ENCODE measurements at regions not wholly inside any gene's neighbourhood (a gene's known extent, or its start where the extent isn't known, plus 50 kb on each side); places are given as distances from the start of the nearest gene placed in this dataset.

- intact Hi-C loops (cut with DNase I) = no loop called here
- H3K27ac ChIP-seq = no peak overlapping the region
- H3K36me3 ChIP-seq = no peaks in the 10 kb centered on the region
- H3K9me3 ChIP-seq = no peaks in the 10 kb centered on the region
- H3K27me3 ChIP-seq = no peaks in the 10 kb centered on the region
- TF ChIP-seq POLR2A (IDR thresholded peaks at IDR 0.05) (no peak), EP300 (IDR thresholded peaks at IDR 0.05) (no peak), CTCF (IDR thresholded peaks at IDR 0.05) (no peak)
- peaks cover 2% of the 10 kb centered on the region for H3K4me1 ChIP-seq (ENCODE audit: insufficient read depth)
- DNase-seq = no peak
- H3K4me3 ChIP-seq = no peak overlapping the region
- 63 to 68% (median 64%) methylated on average over 4 of the region's 4 CpGs for WGBS, 3 donors
Observed at GRCh38 chr6:100171533-100172321, 177.7 kb upstream of the MCHR2 start.

DNA sequence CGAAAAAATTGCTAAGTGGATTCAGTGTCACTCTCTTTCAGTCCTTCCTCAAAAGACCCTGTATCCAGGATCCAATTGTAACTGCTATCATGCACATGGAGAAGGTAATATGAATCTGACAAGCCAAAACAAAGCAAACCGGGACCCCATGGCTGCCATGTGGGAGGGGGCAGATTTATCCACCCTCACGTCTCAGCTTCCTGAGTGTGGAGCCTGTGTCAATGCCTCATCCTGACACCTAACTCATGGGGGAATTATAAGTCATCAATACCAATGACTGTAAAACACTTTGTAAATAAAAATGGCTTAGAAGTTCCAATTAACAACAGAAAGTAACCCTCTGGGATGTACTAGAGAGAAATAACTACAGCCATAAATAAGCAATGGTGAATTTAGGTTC is 174.1 kb upstream of the MCHR2 start:
- Histone ChIP-seq H3K27ac (no peak overlapping the region), H3K27me3 (no peaks in the 10 kb centered on the region), H3K4me1 (ENCODE audit: insufficient read depth) (no peaks in the 10 kb centered on the region), H3K4me3 (no peak overlapping the region), H3K9me3 (no peaks in the 10 kb centered on the region), H3K36me3 (no peaks in the 10 kb centered on the region)
- no peak for TF ChIP-seq EP300 (IDR thresholded peaks at IDR 0.05)
- intact Hi-C loops (cut with DNase I) = no loop called here
- WGBS, 3 donors = 51 to 68% (median 59%) methylated on average over 3 of the region's 3 CpGs
- no peak for DNase-seq

DNA sequence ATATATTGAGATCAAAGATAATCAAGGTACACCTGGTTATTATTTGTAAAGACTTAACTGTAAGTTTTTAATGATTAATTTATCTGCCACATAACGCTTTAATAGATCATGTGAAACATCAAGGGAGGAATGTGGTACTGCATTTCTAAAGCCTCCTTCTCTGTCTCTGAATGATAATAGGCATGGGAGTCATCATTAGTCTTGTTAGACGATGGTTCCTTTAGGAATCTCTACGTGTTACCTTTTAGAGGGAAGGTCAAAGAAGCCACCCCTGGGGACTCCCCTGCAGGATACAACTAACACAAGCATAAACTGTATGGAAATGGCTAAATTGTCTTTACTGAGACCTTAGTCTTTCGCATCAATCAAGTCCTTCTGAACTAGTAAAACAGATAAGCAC is 173.6 kb upstream of the MCHR2 start:
- WGBS, 3 donors = 32 to 43% (median 41%) methylated on average over 4 of the region's 4 CpGs

GRCh38 chr6:100166956-100167355 is 172.9 kb upstream of the MCHR2 start:
- Histone ChIP-seq H3K27ac (no peak overlapping the region), H3K4me3 (no peak overlapping the region), H3K27me3 (no peaks in the 10 kb centered on the region), H3K9me3 (no peaks in the 10 kb centered on the region), H3K36me3 (no peaks in the 10 kb centered on the region), H3K4me1 (ENCODE audit: insufficient read depth) (no peaks in the 10 kb centered on the region)
- WGBS, 3 donors = 4 to 14% (median 5%) methylated on average over 2 of the region's 2 CpGs
- intact Hi-C loops (cut with DNase I) = no loop called here
- TF ChIP-seq POLR2A (IDR thresholded peaks at IDR 0.05) (no peak), EP300 (IDR thresholded peaks at IDR 0.05) (no peak), CTCF (IDR thresholded peaks at IDR 0.05) (no peak)
- DNase-seq = no peak

More for the DNA sequence above, 173.6 kb upstream of the MCHR2 start:
- Histone ChIP-seq H3K4me3 (no peak overlapping the region), H3K36me3 (no peaks in the 10 kb centered on the region), H3K27ac (no peak overlapping the region), H3K9me3 (no peaks in the 10 kb centered on the region), H3K4me1 (ENCODE audit: insufficient read depth) (no peaks in the 10 kb centered on the region), H3K27me3 (no peaks in the 10 kb centered on the region)
- no peak for TF ChIP-seq CTCF (IDR thresholded peaks at IDR 0.05)
- no peak for TF ChIP-seq POLR2A (IDR thresholded peaks at IDR 0.05)
- no peak for TF ChIP-seq EP300 (IDR thresholded peaks at IDR 0.05)
- DNase-seq = no peak
- intact Hi-C loops (cut with DNase I) = no loop called here

DNA sequence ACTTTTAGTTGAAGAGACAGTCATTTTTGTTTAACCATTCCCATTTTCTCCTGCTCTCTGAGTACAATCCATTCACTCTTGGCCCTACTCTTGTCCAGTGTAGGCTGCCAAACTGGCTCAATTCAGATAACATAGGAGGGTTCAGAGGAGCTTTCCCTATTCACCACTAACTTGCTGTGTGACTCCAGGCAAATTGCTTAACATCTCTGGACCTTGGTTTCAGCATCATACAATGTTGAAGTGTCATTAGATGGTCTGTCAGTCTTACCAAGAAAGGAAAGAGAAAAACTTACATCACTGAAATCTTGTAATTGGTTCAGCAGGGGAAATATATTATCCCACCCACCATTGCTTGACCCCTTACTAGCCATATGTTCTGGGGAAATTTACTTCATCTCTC is 171.4 kb upstream of the MCHR2 start:
- Histone ChIP-seq H3K36me3 (no peaks in the 10 kb centered on the region), H3K27ac (no peak overlapping the region), H3K4me1 (ENCODE audit: insufficient read depth) (no peaks in the 10 kb centered on the region), H3K4me3 (no peak overlapping the region), H3K9me3 (no peaks in the 10 kb centered on the region), H3K27me3 (no peaks in the 10 kb centered on the region)
- TF ChIP-seq EP300 (IDR thresholded peaks at IDR 0.05) (no peak), POLR2A (IDR thresholded peaks at IDR 0.05) (no peak), CTCF (IDR thresholded peaks at IDR 0.05) (no peak)
- DNase-seq = no peak
- intact Hi-C loops (cut with DNase I) = no loop called here

Measured in ovary (tissue), 7 donors.